K562 (cell line): ENCODE measurements at regions not wholly inside any gene's neighbourhood (a gene's known extent, or its start where the extent isn't known, plus 50 kb on each side); places are given as distances from the start of the nearest gene placed in this dataset.

Experiments
- ATF7 ChIP-seq: fragments of 450-650 bp; IDR thresholded peaks from 2 replicates; pipeline ENCODE4 v1.7.1; 2014; ENCODE audit warnings: mild to moderate bottlenecking, moderate library complexity
- CAMTA2 ChIP-seq: fragments of 250-450 bp; sonication (Bioruptor Pico); conservative IDR thresholded peaks from 2 replicates; pipeline ENCODE4 v1.5.1; 2022
- CBFB ChIP-seq: sonication (generic); formaldehyde crosslinking; IDR thresholded peaks from 2 replicates; pipeline ENCODE4 v1.4.0; 2020; ENCODE audit warnings: mild to moderate bottlenecking, missing genetic modification reagents
- ELF1 ChIP-seq: fragments of 200-800 bp; sonication (Bioruptor generic); IDR thresholded peaks from 2 replicates; pipeline ENCODE4 v1.6.1; 2016; ENCODE audit warnings: missing genetic modification characterization, missing compliant biosample characterization
- KAT8 ChIP-seq: fragments of 450-650 bp; IDR thresholded peaks from 2 replicates; pipeline ENCODE4 v1.6.1; 2016; ENCODE audit warnings: low read depth, mild to moderate bottlenecking
- MAFK ChIP-seq: IDR thresholded peaks from 2 replicates; pipeline ENCODE4 v1.6.1; 2011; ENCODE audit warnings: low read length, improper control_type of control experiment
- ZBTB40 ChIP-seq, 2 experiments: fragments of 450-650 bp in 1 of 2; sonication (generic) in 1 of 2; formaldehyde crosslinking in 1 of 2; IDR thresholded peaks; 2 replicates each; pipeline versions ENCODE4 v1.7.1 to v1.9.0; 2016 to 2022; ENCODE audit warnings: inconsistent platforms in 1 of 2, mild to moderate bottlenecking in 1 of 2, missing genetic modification reagents in 1 of 2
- ZNF431 ChIP-seq: sonication (generic); formaldehyde crosslinking; IDR thresholded peaks from 2 replicates; pipeline ENCODE4 v1.8.0; 2022; ENCODE audit warnings: mild to moderate bottlenecking, missing genetic modification reagents
- TF ChIP-seq, protein P1 (sequence below): sonication (generic); formaldehyde crosslinking; IDR thresholded peaks from 2 replicates; pipeline ENCODE4 v1.9.0; 2022; ENCODE audit warnings: mild to moderate bottlenecking, missing genetic modification reagents

- TF ChIP-seq ATF7 (no peak), MAFK (no peak), CBFB (CRISPR knock-in tag) (no peak), ZNF431 (CRISPR knock-in tag) (no peak), CAMTA2 (CRISPR knock-in tag) (no peak), ELF1 (tag) (no peak), ZBTB40 (IDR thresholded peaks at IDR 0.05) (no peak), ZBTB40 (CRISPR knock-in tag; IDR thresholded peaks at IDR 0.05) (no peak), KAT8 (no peak)
- TF ChIP-seq, protein P1, sequence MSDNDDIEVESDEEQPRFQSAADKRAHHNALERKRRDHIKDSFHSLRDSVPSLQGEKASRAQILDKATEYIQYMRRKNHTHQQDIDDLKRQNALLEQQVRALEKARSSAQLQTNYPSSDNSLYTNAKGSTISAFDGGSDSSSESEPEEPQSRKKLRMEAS (CRISPR knock-in tag) = no peak
Measured at GRCh38 chr2:217152831-217153230, 293.0 kb upstream of the TNP1 start.
